Ammon's horn (tissue), 1 donor: ENCODE measurements at regions not wholly inside any gene's neighbourhood (a gene's known extent, or its start where the extent isn't known, plus 50 kb on each side); places are given as distances from the start of the nearest gene placed in this dataset.
"Not testable (repeated sequence)": the region's sequence is repeated elsewhere in the genome, so short reads cannot be mapped to it uniquely, and the experiment has no call there.

ENCODE experiments used
- DNase-seq: peaks from one replicate; pipeline ENCODE4 v3.0.0-alpha.2; 2016; ENCODE audit warnings: low spot score

- DNase-seq, result no peak
Observed at GRCh38 chr7:16091701-16092310, 329.5 kb downstream of the CRPPA start.

GRCh38 chr7:16089801-16090200 is 331.5 kb downstream of the CRPPA start:
- DNase-seq, result no peak

- DNase-seq, result no peak
Observed at GRCh38 chr7:16089191-16089590, 332.1 kb downstream of the CRPPA start.

- no peak for DNase-seq
Observed at GRCh38 chr7:16086743-16087142, 334.6 kb downstream of the CRPPA start.

- not testable (repeated sequence) for DNase-seq
Observed at GRCh38 chr7:16085780-16086179, 335.6 kb downstream of the CRPPA start.

DNA sequence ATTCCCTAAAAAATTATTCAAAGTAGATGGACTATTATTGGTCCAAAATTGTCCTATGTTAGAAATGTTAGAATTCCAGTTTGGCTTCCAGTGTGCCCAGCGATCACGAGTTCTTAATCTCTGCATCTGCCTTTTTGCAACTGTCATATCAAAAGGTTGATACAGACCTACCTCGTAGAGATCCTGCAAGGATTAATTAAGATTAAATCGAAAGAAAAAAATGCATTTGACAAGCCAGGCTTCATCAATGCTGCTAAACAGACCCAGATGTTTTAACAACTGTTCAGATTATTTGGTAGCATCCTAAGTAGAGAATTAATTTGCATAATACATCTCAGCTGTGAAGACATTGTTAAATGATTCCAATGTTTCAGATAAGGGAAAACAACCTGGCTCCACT is 336.5 kb downstream of the CRPPA start:
- no peak for DNase-seq

DNA sequence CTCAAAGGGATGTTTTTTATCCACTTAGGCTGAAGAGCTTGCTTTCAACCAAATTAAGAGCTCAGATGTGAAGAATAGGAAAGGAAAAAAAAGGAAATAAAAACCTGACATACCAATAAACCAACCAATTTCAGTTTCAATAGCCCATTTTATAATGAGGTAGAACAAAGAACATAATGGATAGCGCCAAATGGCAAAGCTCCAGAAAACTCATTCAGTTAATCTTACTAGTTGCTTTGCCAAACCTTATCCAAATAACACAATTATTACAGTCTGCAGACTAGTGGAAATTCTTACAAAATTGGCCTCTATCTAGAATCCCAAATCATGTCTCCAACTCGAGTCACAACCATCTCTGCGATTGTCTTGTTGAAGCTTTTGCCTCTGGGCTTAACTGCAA is 337.0 kb downstream of the CRPPA start:
- DNase-seq, result no peak

DNA sequence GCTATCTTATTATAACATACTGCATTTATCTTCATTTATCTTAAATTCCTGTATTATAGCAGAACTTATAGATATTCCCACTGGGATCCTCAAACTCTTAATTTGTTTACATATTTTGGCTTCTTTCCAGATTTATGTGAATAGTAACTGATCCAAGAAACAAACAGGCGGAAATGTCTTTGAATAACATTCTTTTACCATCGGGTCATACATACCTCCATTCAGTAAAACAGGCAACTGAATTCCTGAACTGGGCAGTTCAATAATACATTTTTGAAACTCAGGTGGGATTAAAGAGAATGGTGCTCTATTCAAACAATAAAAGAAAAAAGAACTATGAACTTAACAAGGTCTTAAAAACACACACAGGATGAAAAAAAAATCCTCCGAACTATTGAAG is 337.4 kb downstream of the CRPPA start:
- no peak for DNase-seq

DNA sequence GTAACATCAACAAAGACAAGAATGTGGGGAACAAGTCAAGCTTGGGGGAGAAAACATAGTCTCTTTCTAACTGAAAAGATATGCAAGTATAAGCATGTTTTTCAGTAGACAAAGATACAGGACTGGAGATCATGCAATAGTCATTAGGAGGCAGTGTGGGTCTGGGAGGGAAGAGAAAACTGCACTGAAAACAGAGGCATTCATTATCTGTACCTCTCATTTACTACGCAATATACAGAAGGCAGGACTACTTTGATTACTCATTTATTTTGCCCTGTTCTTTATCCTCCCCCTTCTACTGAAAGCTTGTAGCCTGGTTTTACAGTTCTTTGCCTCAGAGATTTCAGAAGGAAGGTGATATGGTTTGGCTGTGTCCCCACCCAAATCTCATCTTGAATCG is 341.2 kb downstream of the CRPPA start:
- DNase-seq, result no peak

DNA sequence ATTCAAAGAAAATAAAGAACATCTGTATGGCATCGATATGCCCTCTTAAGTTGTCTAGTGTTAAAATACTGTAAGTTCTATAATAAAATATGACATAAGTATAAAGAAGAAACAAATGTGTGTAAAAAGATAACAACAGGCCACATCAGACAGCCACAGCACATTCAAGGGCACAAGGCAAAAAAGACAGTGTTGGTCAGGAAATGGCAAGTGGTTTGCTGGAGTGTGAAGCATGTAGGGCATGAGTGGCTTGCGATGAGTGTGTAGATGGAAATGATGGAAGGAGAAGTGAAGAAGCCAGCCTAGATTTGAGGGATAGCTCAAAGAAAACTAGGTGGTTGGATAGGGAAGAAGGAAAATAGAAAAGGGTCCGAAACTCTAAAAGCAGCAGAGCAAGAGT is 341.6 kb downstream of the CRPPA start:
- DNase-seq, result no peak

DNA sequence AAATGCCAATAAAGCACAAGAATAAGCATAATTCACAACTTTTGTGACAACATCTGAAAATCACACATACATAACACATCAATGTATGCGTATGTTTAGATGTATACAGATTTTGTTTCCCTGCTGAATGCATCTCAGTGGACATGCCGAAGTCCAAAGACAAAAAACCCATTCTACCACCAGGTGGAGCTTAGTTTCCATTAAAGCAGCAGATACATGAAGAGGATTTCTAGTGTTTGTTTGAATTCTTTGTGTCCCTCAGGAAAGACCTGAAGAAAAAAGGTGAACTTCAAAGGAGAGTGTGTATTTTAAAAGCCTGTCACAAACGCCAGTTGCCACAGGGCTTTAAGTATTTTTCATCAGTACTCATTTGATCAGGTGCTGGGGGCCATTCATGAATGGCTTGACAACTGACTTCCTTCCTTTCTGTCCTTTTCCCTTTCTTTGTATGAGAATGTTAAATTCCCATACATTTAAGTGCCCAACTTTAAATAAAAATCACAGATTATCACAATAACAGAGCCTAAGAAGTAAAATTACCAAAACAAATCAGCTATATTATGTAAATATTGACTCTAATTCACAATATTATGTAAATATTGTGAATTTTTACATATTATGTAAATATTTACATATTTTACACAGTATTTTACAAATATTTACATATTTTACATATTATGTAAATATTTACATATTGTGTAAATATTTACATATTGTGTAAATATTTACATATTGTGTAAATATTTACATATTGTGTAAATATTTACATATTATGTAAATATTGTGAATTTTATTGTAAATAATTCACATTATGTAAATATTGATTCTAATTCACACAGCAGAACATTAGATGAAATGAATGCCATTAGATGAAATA is 343.0 kb downstream of the CRPPA start:
- peak; percentile 77 for DNase-seq

GRCh38 chr7:16071246-16071857 is 350.0 kb downstream of the CRPPA start:
- DNase-seq, result peak; percentile 74

- no peak for DNase-seq
Observed at GRCh38 chr7:16070806-16071205, 350.5 kb downstream of the CRPPA start.

DNA sequence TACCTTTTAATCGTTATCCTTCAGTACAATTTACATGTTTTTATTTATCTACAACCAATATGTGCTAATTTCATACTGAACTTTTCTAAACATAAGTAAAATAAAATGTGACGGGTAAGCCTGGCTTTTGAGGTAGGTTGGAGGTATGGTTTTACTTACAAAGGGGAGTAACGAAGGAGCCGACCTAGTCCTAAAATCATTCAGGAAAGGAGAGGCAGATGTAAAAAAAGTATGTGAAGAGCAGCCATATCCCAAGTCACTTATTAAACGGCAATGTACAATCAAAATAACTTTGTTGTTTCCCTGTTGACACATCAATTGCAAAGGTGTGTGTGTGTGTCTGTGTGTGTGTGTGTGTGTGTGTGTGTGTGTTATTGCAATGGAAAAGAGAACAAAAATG is 351.3 kb downstream of the CRPPA start:
- DNase-seq, result no peak

DNA sequence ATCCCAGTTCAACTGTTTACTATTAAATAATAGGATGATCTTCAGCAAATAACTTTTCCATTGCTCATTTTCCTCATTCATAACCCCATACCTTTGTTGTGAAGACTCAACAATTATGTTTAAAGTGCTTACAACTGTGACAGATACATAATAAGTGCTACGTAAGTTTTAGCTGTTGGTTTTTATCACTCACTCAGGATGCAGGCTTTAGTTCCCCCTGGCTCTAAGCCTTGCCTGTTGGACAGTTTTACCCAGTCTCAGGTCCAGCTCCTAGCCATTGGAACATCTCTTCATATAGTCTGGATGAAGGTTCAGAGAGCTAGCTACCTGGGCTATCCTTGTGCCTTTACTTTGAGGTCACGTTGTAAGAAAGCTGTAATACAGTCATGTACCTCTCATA is 353.2 kb downstream of the CRPPA start:
- DNase-seq, result no peak

- no peak for DNase-seq
Observed at GRCh38 chr7:16067711-16068110, 353.6 kb downstream of the CRPPA start.

- DNase-seq, result peak; percentile 62
Observed at GRCh38 chr7:16066805-16067459, 354.4 kb downstream of the CRPPA start.

- DNase-seq, result no peak
Observed at GRCh38 chr7:16065939-16066338, 355.4 kb downstream of the CRPPA start.

DNA sequence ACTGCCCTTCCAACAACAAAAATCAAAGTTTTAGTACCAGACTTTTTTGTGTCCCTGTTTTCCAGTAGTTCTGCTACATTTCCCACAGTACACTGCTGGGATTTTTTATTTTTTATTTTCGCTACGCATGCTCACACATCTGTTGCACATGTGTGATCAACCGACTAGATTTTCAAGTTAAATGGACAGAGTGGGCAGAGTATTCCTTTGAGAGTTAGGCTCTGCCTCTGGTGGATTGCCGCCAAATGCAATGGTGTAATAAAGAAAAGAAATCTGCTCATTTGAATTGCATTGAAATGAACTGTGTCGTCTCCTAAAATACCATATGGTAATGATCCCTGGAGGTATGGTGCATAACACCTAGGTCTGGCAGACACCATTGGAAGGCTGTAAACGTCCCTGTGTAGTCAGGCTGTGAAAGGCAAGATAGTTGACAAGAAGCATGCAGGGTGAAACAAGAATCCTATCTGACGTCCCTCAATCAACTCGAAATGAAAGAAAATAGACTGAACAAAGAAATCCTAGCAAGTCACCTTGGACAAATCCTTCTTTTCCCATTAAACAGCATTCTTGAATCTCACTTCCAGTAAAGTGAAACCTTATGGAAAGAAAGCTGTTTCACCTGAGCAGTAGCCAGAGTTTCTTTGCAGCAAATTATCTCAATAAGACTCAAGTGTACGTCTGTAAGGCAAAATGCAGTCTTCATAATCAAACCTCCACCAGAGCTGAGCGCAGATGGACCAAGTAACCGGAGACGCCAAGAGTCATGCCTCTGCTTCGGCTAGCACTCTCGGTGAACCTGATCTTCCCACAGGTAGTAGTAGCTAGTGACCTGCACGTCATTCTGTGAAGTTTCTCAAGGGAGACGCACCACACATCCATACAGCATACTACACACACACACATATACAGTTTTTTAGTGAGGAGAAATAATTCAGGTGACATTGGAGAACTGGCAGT is 357.3 kb downstream of the CRPPA start:
- DNase-seq, result no peak

GRCh38 chr7:16063221-16063620 is 358.1 kb downstream of the CRPPA start:
- no peak for DNase-seq

- DNase-seq, result no peak
Observed at GRCh38 chr7:16062269-16062668, 359.1 kb downstream of the CRPPA start.

DNA sequence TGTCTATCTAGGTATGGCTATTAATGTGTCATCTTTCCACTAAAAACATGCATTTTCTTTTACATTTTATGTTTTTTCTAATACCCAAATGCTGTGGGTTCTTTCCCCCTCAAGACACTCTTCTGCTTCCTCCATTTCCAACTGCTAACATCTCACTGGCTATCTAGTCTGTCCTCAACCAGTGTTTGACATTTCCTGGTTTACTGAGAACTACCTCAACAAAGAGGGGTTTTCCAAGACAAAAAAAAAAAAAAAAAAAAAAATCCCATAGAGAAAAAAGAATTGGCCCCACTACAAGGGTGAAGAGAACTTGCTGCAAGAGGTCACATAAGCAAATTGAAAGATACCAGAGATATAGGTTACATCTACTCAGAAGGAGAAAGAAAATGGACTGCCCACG is 359.7 kb downstream of the CRPPA start:
- no peak for DNase-seq
